ENCODE measurements at regions not wholly inside any gene's neighbourhood (a gene's known extent, or its start where the extent isn't known, plus 50 kb on each side); places are given as distances from the start of the nearest gene placed in this dataset.

DNA sequence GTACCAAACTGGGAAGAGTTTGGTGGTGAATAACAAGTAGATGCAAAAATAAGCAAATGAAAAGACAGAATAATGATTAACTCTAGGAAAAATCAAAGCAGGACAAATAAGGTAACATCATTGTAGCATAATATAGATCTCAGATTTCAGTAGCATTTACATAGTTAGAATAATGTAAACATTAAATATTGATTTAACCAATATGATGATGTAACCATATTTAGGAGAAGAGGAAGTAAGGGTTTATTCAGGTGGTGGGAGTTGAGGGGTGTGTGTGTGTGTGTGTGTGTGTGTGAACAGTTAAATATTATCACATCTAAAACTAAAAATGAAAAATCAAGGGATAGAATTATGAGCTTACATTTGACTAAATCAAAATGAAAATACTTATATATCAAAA, 143.4 kb downstream of the NPR3 start:
- TF ChIP-seq, protein P1, sequence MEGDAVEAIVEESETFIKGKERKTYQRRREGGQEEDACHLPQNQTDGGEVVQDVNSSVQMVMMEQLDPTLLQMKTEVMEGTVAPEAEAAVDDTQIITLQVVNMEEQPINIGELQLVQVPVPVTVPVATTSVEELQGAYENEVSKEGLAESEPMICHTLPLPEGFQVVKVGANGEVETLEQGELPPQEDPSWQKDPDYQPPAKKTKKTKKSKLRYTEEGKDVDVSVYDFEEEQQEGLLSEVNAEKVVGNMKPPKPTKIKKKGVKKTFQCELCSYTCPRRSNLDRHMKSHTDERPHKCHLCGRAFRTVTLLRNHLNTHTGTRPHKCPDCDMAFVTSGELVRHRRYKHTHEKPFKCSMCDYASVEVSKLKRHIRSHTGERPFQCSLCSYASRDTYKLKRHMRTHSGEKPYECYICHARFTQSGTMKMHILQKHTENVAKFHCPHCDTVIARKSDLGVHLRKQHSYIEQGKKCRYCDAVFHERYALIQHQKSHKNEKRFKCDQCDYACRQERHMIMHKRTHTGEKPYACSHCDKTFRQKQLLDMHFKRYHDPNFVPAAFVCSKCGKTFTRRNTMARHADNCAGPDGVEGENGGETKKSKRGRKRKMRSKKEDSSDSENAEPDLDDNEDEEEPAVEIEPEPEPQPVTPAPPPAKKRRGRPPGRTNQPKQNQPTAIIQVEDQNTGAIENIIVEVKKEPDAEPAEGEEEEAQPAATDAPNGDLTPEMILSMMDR (IDR thresholded peaks at IDR 0.05; ENCODE audit: insufficient read depth, low read depth, low read length), result no peak
- TF ChIP-seq EZH2 (IDR thresholded peaks at IDR 0.05; ENCODE audit: insufficient read depth, low read length), result no peak
